Cardiac muscle cell (in vitro differentiated cells and primary cell): ENCODE measurements at regions not wholly inside any gene's neighbourhood (a gene's known extent, or its start where the extent isn't known, plus 50 kb on each side); places are given as distances from the start of the nearest gene placed in this dataset.

Experiments used
- DNase-seq, 2 donors: peaks; one replicate each; pipeline versions ENCODE4 v3.0.0 to v3.0.0-alpha.2; 2010 to 2017; ENCODE audit warnings: low read depth in 1 of 2, low spot score in 1 of 2
- H3K27ac ChIP-seq: fragments of 200-600 bp; sonication (generic); 2 replicates; pipeline ENCODE4 v1.5.1; 2016
- H3K27me3 ChIP-seq: fragments of 200-600 bp; sonication (generic); 2 replicates; pipeline ENCODE4 v1.6.0; 2016; ENCODE audit warnings: control low read depth
- H3K36me3 ChIP-seq: fragments of 200-600 bp; sonication (generic); 2 replicates; pipeline ENCODE4 v1.5.1; 2016; ENCODE audit warnings: control low read depth
- H3K4me1 ChIP-seq: fragments of 200-600 bp; sonication (generic); 2 replicates; pipeline ENCODE4 v1.8.1; 2017; ENCODE audit warnings: low read depth, mild to moderate bottlenecking, mixed run types
- H3K4me3 ChIP-seq: fragments of 200-600 bp; sonication (generic); 2 replicates; pipeline ENCODE4 v1.5.1; 2016; ENCODE audit warnings: mild to moderate bottlenecking
- H3K9me3 ChIP-seq: fragments of 200-600 bp; sonication (generic); 2 replicates; pipeline ENCODE4 v1.5.1; 2017; ENCODE audit warnings: low read depth, mild to moderate bottlenecking, control low read depth
- CTCF ChIP-seq: IDR thresholded peaks from 2 replicates; pipeline ENCODE4 v1.5.1; 2012; ENCODE audit warnings: low read depth, mild to moderate bottlenecking, low read length

GRCh38 chr10:71084061-71084817 is 128.1 kb upstream of the UNC5B start:
- H3K9me3 ChIP-seq, result no peaks in the 10 kb centered on the region
- no peak for TF ChIP-seq CTCF
- no peak for DNase-seq

GRCh38 chr10:71084818-71085126 is 127.6 kb upstream of the UNC5B start:
- DNase-seq, result no peak
- TF ChIP-seq CTCF, result no peak
- H3K27me3 ChIP-seq, result no peaks in the 10 kb centered on the region
- H3K9me3 ChIP-seq, result no peaks in the 10 kb centered on the region
- peaks cover 8% of the 10 kb centered on the region for H3K4me1 ChIP-seq
- H3K27ac ChIP-seq, result no peak overlapping the region
- H3K4me3 ChIP-seq, result no peak overlapping the region
- no peaks in the 10 kb centered on the region for H3K36me3 ChIP-seq

More at GRCh38 chr10:71084061-71084817, 128.1 kb upstream of the UNC5B start:
- Histone ChIP-seq H3K4me3 (no peak overlapping the region), H3K4me1 (peaks cover 8% of the 10 kb centered on the region), H3K27me3 (no peaks in the 10 kb centered on the region), H3K27ac (no peak overlapping the region), H3K36me3 (no peaks in the 10 kb centered on the region)

GRCh38 chr10:71085689-71086438 is 126.5 kb upstream of the UNC5B start:
- no peak overlapping the region for H3K4me3 ChIP-seq
- no peak for DNase-seq
- no peak overlapping the region for H3K27ac ChIP-seq
- H3K27me3 ChIP-seq, result no peaks in the 10 kb centered on the region
- no peak for TF ChIP-seq CTCF
- H3K36me3 ChIP-seq, result no peaks in the 10 kb centered on the region
- H3K9me3 ChIP-seq, result no peaks in the 10 kb centered on the region
- peaks cover 8% of the 10 kb centered on the region for H3K4me1 ChIP-seq

- no peaks in the 10 kb centered on the region for H3K36me3 ChIP-seq
- H3K4me1 ChIP-seq, result peaks cover 3% of the 10 kb centered on the region
- H3K27ac ChIP-seq, result no peak overlapping the region
These were observed 125.8 kb upstream of the UNC5B start for GRCh38 chr10:71086439-71087080.

GRCh38 chr10:71087622-71088021 is 124.7 kb upstream of the UNC5B start:
- no peak overlapping the region for H3K4me3 ChIP-seq
- H3K4me1 ChIP-seq, result peaks cover 3% of the 10 kb centered on the region
- no peaks in the 10 kb centered on the region for H3K27me3 ChIP-seq
- no peak for TF ChIP-seq CTCF
- H3K36me3 ChIP-seq, result no peaks in the 10 kb centered on the region
- no peak overlapping the region for H3K27ac ChIP-seq
- no peaks in the 10 kb centered on the region for H3K9me3 ChIP-seq
- DNase-seq, result no peak

More at GRCh38 chr10:71086439-71087080, 125.8 kb upstream of the UNC5B start:
- no peaks in the 10 kb centered on the region for H3K9me3 ChIP-seq
- H3K4me3 ChIP-seq, result no peak overlapping the region
- no peak for TF ChIP-seq CTCF
- H3K27me3 ChIP-seq, result no peaks in the 10 kb centered on the region
- no peak for DNase-seq
